NCI-H128 (cell line): ENCODE measurements at regions not wholly inside any gene's neighbourhood (a gene's known extent, or its start where the extent isn't known, plus 50 kb on each side); places are given as distances from the start of the nearest gene placed in this dataset.

Experiments used
- DNase-seq: peaks from one replicate; lab custom pipeline; 2025; ENCODE audit not compliant: unreplicated experiment; lab: John Stamatoyannopoulos, UW

DNA sequence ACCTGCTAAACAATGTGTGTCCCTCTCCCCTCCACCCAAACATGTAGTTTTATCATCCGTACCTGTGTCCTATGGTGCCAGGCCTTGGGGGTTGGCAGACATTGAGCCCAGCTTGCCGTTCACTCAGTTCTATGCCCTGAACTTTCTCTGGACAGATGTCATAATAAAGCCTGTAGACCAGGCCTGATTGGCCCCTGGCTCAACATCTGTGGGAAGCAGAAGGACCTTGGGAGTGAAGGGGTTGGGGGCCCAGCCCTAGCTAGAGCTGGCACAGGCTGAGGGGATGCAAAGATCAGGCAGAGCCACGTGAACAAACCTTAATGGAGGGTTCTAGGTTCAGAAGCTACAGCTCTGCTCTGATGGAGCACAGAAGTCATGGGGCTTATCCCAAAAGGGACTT, 600.6 kb downstream of the BUD13 start:
- DNase-seq: no peak

DNA sequence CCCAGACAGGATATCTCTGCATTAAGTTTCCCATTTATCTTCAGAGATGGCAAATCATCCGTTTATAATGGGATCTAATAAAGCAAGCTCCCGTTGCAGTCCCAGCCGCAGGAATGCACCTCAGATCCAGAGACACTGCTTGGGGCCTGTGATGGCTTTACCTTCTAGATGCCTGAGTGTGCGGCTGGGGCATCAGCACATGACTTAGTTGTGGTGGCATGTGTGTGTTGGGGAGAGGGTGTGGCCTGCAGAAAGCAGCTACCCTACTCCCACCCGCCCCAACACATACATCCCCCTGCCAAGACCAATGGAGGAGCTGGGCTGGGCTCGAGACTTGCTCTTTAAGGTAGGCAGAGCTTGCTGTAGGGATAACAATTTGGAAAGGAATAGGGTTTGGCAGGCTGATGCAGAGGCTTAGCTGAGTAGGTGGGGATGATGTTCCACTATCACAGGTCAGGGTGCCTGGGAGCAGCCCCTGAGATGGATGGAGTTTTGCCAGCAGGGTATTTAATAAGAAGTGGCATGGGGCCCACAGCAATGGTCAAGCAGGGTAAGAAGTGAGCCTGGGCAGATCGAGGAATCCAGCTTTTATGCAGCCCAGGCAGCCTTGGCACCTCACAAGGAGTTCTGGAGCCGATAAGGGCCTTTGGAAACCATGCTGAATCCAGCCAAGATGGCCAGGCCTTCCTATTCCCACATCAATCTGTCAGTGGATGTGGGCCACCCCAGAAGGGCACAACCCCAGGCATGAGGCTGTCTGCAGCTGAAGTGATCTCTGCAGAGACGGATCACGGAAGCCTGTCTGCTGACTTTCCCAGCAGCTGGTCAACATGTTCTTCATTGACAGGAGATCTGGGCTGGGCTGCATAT, 601.3 kb downstream of the BUD13 start:
- DNase-seq: no peak

DNA sequence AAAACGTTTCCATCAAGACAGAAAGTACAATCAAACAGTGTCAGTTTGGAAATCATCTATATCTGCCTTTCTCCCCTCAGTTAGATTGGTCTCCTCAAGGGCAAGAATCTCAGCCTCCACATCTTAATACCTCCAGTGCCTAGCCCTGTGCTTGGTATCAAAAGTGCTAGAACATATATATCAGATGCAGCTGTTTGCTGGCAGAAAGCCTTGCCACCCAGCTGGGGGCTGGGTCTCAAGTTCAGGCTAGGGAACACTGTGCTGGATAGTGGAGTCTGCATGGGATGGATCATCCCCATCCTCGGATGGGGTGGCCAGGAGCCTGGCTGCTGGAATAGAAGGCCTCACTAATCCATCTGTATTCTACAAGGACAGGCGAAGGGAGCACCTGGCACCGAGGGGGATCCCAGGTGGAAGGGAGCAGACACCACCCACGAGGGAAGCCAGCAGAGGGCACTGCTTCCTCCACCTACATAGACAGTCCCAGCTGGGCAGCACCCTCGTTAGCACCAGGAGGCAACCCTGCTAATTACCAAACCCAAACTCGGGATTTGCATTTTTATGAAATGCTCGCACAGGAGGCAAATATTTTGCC, 602.2 kb downstream of the BUD13 start:
- no peak for DNase-seq

DNA sequence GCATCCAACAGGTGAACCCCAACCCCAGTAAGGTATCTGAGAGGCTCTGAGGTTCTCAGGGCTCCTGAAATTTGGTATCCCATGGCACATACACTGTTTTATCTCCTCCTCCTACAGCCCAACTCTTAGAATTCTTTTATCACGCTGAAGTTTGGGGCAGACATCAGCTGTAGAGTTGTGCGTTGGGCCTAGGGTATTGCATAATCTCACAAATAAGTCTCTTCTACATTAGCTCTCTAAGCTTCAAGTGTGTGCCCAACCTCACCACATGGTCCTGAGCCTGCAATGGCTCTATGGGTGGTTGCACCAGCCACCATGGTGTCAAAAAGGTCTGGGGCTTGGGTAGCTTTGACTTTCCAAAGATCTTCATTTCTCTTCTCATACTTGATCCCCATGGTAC, 603.0 kb downstream of the BUD13 start:
- DNase-seq: no peak

DNA sequence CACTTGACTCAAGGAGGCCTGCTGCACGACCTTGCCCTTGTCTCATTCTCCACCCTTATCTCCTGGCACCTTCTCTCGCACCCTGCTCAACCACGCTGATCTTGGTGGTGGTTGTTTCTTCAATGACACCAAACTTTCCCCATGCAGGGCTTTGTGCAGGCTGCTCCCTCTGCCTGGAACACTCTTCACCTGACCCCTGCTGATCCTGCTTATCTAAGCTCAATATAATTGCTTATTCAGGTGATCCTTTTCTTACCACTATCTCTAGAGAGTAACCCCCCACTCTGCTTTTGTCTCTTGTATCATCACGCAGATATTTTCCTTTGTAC, 604.4 kb downstream of the BUD13 start:
- DNase-seq: no peak

DNA sequence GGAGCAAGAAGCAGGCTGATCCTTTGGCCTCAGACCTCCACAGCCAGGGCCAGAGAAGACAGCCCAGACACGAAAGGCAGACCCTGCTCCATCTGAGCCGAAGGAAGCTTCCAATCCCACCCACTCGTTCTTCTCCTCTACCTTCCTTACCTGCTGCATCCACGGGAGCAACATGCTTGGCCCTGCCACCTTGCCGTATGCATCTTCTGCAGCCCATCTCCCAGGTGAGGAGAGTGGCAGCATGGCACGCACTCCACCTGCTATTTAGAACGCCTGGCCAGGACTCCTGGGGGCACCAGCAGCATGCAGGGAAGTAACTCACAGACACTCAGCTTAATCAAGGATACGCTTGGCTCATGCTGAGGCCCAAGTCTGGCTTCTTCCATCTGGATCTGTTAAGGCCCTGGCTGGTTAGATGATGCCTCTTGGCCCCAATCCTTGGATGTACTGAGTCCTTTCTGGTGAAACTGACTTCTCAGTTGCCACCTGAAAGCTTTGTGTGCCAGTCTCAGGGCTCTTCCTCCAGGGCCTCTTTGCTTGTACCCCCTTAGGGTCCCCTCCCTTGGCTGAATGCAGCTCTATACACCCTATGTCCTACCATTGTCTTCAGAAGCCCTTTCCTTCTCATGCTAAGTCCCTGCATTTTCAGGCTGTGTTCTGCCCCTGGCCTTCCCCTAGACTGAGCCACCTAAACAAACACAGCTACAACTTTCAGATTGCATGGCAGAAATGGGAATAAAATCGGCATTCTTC, 604.9 kb downstream of the BUD13 start:
- no peak for DNase-seq

DNA sequence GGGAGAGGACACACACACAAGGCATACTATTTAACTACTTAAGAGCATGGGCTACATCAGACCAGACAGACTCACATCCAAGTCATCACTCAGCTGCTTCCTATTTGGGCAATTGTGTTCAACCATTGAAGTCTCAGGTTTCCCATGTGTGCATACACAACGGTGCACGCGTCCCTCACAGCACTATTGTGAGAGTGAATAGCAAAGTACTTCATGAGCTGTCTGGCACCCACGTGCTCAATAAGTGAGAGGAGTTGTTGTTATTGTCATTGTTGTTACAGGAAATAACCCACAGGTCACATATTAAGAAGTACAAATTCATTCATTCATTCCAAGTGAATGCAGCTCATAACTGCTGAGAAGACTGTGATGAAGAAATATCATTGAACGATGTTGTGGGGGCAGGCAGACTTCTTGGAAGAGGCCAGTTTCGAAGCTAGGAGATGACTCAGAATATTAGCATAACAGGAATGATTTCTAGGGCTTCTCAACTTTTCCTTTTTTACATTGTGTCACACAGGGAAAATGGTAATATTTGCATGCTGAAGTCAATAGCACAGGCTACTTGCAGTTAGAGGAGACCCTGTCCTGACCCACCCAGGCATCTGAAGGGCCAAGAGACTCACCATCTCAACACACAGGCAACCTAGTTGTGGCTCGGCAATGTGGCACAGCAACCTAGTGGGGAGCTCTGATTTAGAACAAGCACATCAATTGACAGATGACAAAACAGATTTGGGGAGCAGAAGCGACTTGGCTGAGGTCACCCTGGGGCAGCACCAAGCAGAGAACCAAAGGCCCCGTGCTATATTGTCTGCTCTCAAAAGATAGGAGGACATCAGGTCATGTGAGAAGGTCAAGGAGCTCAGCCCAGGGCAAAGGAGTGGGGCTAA, 606.0 kb downstream of the BUD13 start:
- no peak for DNase-seq

DNA sequence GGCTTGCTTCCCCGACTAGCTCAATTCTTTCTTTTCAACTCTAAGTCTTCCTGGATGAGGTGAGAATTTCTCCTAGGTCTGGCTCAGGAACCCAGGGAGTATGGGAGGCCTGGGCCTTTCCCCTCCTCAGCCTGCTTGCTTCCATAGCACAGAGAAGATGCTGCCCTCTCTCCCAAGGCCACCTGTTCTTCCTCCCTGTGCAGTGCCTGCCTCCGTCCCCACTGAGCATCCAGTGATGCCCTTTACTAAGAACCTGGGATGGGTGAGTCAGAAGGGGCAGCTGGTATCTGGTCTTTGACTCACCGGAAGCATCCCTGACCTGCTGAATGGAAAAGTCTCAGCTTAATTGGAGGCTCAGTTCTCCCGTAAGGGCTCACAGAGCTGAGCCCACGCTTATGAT, 607.9 kb downstream of the BUD13 start:
- DNase-seq: no peak

DNA sequence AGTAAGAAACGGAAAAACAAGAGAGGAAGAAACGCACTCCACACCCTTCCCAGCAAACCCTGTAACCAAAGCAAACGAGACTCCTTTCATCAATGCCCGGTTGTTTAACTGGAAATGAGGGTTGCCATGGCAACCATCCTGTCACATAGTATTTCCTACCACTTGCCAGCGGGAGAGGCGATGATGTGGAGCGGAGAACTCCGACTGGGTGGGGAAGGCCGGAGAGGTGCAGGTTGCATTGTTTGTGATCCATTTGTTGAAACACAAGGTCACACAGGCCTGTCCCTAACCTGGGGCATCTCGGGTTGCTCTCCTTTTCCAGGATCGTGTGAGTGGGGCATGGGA, 609.9 kb downstream of the BUD13 start:
- no peak for DNase-seq

DNA sequence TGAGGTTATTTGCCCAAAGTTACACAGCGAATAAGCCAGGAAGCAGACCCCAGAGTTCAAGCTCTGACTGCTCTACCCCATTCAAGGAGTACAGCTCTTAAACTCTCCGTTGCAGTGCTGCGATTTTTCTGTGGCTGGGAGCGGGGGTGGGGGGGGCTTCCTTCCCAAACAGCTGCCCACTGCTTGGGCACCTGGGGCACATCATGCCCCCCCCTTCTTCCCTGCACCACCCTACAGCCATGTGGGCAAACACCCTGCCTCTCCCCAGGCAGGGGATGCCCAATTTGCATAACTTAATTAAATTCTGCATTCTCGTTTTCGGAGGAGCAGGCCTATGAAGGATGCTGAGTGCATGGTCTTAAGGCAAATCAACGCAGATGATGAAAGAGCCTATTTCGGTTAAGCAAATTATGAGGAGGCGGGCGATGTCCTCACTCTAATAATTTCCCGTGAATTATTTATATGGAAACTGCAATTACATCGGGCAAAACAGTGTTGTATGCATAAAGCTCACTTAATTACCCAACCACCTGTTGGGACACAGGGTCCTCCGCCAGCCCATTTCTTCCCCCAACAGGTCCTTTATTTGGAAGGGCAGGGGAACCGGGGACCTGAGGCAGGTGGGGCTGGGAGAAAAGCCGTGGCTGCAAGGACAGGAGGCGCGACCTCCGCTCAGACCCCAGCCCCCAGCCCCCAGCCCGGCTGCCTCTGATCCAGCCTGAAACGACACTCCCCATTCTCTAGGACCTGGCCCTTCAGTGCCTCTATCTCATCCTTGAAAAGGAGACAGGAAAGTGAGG, 610.5 kb downstream of the BUD13 start:
- DNase-seq: no peak

DNA sequence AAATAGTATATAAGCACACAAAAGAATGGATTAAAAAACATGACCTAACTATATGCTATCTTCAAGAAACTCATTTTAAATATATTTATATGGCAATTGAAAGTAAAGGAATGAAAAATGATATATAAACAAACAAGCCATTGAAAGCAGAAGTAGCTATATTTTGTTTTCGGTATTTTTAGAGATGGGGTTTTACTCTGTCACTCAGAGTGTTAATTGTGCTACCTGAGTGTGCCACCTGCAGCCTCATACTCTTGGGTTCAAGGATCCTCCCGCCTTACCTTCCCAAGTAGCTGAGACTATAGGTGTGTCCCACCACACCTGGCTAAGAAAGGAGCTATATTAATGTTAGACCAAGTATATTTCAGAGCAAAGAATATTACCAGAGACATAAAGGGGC, 624.1 kb downstream of the BUD13 start:
- DNase-seq: no peak

DNA sequence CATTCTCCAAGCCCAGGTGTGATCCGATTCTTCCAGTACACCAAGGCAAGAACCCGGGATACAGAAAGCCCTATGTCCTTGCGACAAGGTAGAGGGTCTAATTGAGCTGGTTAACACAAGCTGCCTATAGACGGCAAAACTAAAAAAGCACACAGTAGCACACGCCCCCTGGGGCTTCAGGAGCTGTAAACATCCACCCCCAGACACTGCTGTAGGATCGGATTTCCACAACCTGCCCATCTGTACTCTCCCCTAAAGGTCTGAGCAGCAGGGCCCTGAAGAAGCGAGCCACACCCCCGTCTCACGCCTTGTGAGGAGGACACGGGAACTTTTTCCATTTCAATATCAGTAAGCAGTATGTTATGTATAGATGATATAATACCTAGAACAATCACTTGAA, 624.7 kb downstream of the BUD13 start:
- no peak for DNase-seq

DNA sequence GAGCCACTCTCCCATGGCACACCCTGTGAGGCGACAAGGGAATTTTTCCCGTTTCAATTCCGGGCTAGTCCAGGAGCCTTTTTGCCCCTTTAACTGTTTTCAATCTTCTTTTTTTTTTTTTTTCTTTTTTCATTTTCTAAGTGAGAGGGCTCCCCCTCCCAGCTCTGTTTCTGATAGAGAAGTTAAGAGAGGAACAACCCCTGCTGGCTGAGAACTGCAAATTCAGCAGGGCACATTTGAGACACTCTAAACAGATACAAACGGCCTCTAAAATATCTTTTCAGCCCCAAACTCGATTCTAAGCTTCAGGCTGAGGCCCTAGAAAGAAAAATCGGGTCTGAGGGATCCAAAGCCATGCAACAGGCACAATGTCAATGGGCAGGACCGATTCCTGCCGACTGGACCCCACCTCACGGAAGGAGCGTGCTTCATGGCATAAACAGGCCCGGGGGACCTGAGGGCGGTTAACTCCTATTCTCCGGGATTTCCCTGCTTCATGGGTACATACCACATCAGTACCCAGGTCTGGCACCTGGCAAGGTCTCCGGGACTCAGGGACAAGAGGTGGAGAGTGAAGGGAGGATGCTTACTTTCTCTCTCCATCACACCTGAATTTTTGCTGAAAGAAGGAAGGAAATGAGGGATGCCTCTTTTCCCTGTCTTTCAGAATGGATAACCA, 627.5 kb downstream of the BUD13 start:
- DNase-seq: no peak

DNA sequence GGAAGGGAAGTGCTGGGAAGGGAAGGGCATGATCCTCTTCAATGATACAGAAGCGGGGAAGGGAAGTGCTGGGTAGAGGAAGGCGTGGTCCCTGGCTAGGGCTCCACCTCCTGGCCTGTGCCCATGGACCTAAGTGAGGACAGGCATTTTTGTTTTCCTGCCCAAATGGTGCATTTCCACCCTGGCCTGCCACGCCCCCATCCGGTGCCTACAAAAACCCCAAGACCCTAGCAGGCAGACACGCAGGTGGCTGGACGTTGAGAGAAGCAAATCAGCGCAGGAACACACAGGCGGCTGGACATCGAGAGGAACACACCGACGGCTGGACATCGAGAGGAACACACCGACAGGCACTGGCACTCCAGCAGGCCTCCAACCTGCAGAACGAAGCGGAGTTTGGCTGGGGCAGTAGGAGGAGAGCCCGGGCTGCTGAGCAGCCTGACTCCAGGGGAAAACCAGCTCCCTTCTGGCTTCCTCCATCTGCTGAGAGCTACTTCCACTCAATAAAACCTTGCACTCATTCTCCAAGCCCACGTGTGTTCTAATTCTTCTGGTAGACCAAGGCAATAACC, 628.3 kb downstream of the BUD13 start:
- no peak for DNase-seq

DNA sequence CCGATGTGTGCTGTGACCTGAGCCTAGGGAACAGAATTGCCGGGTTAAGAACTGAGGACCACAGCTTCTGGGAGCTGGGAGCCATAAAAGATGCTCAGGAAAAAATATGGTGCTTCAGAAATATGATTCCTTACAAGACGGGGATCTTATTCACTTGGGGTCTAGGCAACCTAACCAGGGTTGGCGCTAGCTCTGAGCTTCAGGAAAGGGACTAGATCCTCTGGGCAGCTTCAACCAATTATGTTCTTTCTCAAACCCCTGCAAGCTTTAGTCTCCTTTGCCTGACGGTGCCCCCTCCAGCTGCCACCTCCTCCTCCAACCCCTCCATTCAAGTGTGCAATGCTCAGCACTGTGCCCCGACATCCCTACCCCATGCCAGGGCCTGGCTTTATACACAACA, 634.1 kb upstream of the CADM1 start:
- DNase-seq: no peak

DNA sequence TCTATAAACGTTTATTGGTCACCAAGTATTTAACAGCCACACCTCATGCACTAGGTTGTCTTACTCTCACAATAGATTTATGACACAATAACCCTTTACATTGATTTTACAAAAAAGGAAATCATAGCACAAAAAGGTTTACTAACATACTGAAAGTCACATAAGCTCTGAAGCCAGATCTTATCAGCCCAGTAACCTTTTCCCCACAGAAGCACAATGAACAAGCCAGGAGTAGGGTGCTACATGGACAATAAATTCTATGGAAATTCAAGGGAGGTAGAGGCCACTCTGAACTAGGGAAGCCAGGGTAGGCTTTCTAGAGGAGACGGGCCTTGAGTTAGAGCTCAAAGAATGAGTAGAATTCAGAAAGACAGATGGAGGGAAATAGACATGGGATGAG, 633.5 kb upstream of the CADM1 start:
- no peak for DNase-seq

DNA sequence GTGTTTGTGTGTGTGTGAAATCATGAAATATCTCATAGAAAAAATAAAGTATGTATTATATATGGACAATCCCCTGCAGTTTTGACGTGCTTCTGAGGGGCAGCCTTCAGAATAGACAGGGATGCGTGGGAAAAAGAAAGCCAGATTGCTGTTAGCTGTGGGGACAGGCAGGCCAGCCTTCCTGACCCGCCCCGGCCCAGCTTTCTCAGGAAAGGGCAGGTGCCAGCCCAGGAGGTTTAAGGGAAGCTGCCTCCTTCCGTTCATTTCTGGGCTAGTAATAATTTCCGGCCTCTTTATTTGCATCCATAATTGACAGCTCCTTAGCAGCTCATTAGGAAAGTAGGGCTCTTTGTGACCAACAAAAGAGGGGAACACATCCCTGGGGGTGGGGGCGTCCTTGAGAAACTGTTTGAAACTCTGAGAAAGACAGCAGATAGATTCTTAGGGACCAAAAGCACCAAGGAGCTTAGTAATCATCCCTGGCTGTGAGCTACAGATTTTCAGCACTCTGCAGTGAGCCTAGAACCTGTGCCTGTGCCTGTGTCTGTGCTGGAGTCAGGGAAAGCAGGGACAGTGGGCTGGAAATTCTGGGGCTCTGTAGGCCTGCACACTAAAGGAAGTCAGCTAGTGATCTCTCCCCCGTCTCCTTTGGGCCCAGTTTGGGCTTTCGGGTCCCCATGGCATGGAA, 632.9 kb upstream of the CADM1 start:
- no peak for DNase-seq

DNA sequence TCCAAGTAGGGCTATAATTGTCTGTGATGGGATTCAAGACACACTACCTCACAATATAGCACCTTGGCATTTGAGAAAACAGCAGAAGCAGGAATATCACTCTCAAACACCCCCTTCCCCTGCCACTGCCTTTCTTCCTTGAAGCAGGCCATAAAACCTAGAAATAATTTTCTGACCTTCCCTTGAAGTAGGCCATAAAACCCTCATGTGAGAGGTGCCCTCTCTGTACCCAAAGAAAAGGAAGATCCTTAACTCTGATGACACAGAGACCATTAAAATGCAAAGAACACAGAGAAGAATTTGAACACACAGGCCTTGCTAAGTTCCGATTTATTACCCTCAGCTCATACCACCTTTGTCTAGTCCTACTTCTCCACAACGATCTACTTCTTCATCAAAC, 631.7 kb upstream of the CADM1 start:
- DNase-seq: no peak

DNA sequence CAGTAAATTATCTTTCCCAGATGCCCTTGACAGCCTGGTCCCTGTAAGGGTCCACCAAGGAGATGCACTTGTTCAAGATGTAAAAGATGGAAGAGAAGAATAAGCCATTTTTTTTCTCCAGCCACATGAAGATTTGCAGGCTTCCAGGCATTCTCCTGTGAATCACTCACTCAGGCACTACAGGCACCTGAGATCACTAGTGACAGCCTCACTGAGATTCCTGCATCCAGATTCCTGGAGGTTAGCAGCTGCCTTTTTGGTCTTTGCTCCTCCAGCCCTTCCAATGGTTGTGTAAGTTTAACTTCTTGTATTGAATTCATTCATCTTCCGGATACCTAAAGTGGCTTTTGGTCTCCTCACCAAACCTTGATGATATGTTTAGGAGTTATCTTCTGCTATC, 630.2 kb upstream of the CADM1 start:
- no peak for DNase-seq
